ENCODE measurements at regions not wholly inside any gene's neighbourhood (a gene's known extent, or its start where the extent isn't known, plus 50 kb on each side); places are given as distances from the start of the nearest gene placed in this dataset.

- TF ChIP-seq CTCF (IDR thresholded peaks at IDR 0.05; ENCODE audit: low read depth, low read length), result no peak
- H3K4me3 ChIP-seq (ENCODE audit: low read depth, low read length), result no peak overlapping the region
- in situ Hi-C loops (cut with HindIII; ENCODE audit: low sequenced_read_pairs), result no loop called here
- DNase-seq (ENCODE audit: low read depth, low spot score), result no peak
Measured at GRCh38 chr5:92990771-92991170, 590.2 kb downstream of the NR2F1-AS1 start.

GRCh38 chr5:92981001-92981400, 600.0 kb downstream of the NR2F1-AS1 start:
- in situ Hi-C loops (cut with HindIII; ENCODE audit: low sequenced_read_pairs), result no loop called here
- DNase-seq (ENCODE audit: low read depth, low spot score), result no peak
- no peak for TF ChIP-seq CTCF (IDR thresholded peaks at IDR 0.05; ENCODE audit: low read depth, low read length)
- H3K4me3 ChIP-seq (ENCODE audit: low read depth, low read length), result no peak overlapping the region

- TF ChIP-seq CTCF (IDR thresholded peaks at IDR 0.05; ENCODE audit: low read depth, low read length), result no peak
- H3K4me3 ChIP-seq (ENCODE audit: low read depth, low read length), result no peak overlapping the region
- no peak for DNase-seq (ENCODE audit: low read depth, low spot score)
- in situ Hi-C loops (cut with HindIII; ENCODE audit: low sequenced_read_pairs), result no loop called here
Measured at GRCh38 chr5:92980491-92980890, 600.5 kb downstream of the NR2F1-AS1 start.

- no peak overlapping the region for H3K4me3 ChIP-seq (ENCODE audit: low read depth, low read length)
- TF ChIP-seq CTCF (IDR thresholded peaks at IDR 0.05; ENCODE audit: low read depth, low read length), result no peak
- DNase-seq (ENCODE audit: low read depth, low spot score), result no peak
- in situ Hi-C loops (cut with HindIII; ENCODE audit: low sequenced_read_pairs), result no loop called here
Measured at GRCh38 chr5:92979716-92980115, 601.3 kb downstream of the NR2F1-AS1 start.

GRCh38 chr5:92977846-92978540, 603.0 kb downstream of the NR2F1-AS1 start:
- no peak for DNase-seq (ENCODE audit: low read depth, low spot score)
- H3K4me3 ChIP-seq (ENCODE audit: low read depth, low read length), result no peak overlapping the region
- no peak for TF ChIP-seq CTCF (IDR thresholded peaks at IDR 0.05; ENCODE audit: low read depth, low read length)
- in situ Hi-C loops (cut with HindIII; ENCODE audit: low sequenced_read_pairs), result no loop called here

- no peak overlapping the region for H3K4me3 ChIP-seq (ENCODE audit: low read depth, low read length)
- TF ChIP-seq CTCF (IDR thresholded peaks at IDR 0.05; ENCODE audit: low read depth, low read length), result no peak
- no peak for DNase-seq (ENCODE audit: low read depth, low spot score)
- in situ Hi-C loops (cut with HindIII; ENCODE audit: low sequenced_read_pairs), result no loop called here
Measured at GRCh38 chr5:92976156-92976555, 604.9 kb downstream of the NR2F1-AS1 start.
